ENCODE measurements at regions not wholly inside any gene's neighbourhood (a gene's known extent, or its start where the extent isn't known, plus 50 kb on each side); places are given as distances from the start of the nearest gene placed in this dataset.

GRCh38 chr12:34352098-34352497, 329.8 kb downstream of the ALG10 start:
- DNase-seq (ENCODE audit: extremely low spot score), result no peak
- 62% methylated on average over 22 of the region's 23 CpGs for WGBS
- TF ChIP-seq POLR2AphosphoS5 (IDR thresholded peaks at IDR 0.05) (no peak), CTCF (IDR thresholded peaks at IDR 0.05) (no peak), EP300 (IDR thresholded peaks at IDR 0.05) (no peak), POLR2A (IDR thresholded peaks at IDR 0.05; ENCODE audit: low read depth) (no peak)
- Histone ChIP-seq H3K4me3 (no peak overlapping the region), H3K9me3 (peaks cover 0 to 81% (median 32%) of the 10 kb centered on the region in 4 donors), H3K36me3 (no peaks in the 10 kb centered on the region), H3K27ac (replicated peaks in 1 of 4) (no peak overlapping the region), H3K4me1 (no peaks in the 10 kb centered on the region), H3K27me3 (peaks cover 0 to 96% (median 6%) of the 10 kb centered on the region in 4 donors)
- intact Hi-C loops (cut with DNase I), result no loop called here

GRCh38 chr12:34354239-34355200, 332.2 kb downstream of the ALG10 start:
- intact Hi-C loops (cut with DNase I), result no loop called here
- Histone ChIP-seq H3K4me1 (no peaks in the 10 kb centered on the region), H3K4me3 (no peak overlapping the region), H3K9me3 (peaks cover 0 to 82% (median 31%) of the 10 kb centered on the region in 4 donors), H3K36me3 (no peaks in the 10 kb centered on the region), H3K27me3 (peaks cover 0 to 100% (median 6%) of the 10 kb centered on the region in 4 donors), H3K27ac (replicated peaks in 1 of 4) (no peak overlapping the region)
- WGBS, result 63% methylated on average over 45 of the region's 55 CpGs
- no peak for TF ChIP-seq POLR2A (IDR thresholded peaks at IDR 0.05; ENCODE audit: low read depth)
- no peak for TF ChIP-seq EP300 (IDR thresholded peaks at IDR 0.05)
- TF ChIP-seq CTCF (IDR thresholded peaks at IDR 0.05), result no peak
- TF ChIP-seq POLR2AphosphoS5 (IDR thresholded peaks at IDR 0.05), result no peak
- no peak for DNase-seq (ENCODE audit: extremely low spot score)

DNA sequence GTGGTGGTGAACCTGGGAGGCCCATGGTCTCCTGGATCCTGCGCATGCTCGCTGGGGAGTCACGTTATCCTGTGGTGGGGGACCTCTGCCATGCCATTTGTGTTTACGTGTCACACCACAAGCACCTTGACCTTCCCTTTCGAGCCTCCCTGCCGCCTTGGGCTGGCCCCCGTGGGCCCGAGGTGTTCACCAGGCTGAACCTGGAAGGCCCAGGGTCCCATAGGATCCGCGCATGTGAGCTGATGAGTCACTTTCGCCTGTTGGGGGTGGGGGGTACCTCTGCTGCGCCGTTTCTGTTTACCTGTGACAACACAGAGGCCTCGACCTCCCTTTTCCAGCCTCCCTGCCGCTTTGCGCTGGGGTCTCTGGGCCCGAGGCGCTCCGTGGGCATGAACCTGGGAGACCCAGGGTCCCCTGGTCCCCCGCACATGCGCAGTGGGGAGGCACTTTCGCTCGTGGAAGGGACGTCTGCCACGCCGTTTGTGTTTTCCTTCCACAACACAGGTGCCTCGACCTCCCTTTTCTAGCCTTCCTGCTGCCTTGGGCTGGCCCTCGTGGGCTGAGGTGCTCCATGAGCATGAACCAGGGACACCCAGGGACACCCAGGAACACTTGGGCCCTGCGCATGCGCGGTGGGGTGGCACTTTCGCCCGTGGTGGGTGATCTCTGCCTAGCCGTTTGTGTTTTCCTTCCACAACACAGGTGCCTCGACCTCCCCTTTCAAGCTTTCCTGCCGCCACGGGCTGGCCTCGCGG, 334.1 kb downstream of the ALG10 start:
- Histone ChIP-seq H3K36me3 (no peaks in the 10 kb centered on the region), H3K9me3 (peaks cover 0 to 87% (median 40%) of the 10 kb centered on the region in 4 donors), H3K27ac (replicated peaks in 1 of 4) (no peak overlapping the region), H3K4me1 (no peaks in the 10 kb centered on the region), H3K4me3 (no peak overlapping the region), H3K27me3 (peaks cover 0 to 97% (median 4%) of the 10 kb centered on the region in 4 donors)
- intact Hi-C loops (cut with DNase I), result no loop called here
- 79% methylated on average over 30 of the region's 39 CpGs for WGBS
- no peak for TF ChIP-seq EP300 (IDR thresholded peaks at IDR 0.05)
- TF ChIP-seq CTCF (IDR thresholded peaks at IDR 0.05), result no peak
- TF ChIP-seq POLR2AphosphoS5 (IDR thresholded peaks at IDR 0.05), result no peak
- no peak for TF ChIP-seq POLR2A (IDR thresholded peaks at IDR 0.05; ENCODE audit: low read depth)
- DNase-seq (ENCODE audit: extremely low spot score), result no peak

DNA sequence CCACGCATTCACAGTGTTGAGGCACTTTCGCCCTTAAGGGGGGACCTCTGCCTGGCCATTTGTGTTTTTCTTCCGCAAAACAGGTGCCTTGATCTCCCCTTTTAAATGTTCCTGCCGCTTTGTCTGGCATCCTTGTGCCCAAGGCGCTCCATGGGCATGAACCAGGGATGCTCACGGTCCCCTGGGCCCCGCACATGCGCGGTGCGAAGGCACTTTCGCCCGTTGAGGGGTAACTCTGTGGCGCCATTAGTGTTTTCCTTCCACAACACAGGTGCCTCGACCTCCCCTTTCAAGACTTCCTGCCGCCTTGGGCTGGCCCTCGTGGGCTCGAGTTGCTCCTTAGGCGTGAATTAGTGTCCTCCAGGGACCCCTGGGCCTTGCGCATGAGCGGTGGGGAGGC, 335.5 kb downstream of the ALG10 start:
- Histone ChIP-seq H3K36me3 (no peaks in the 10 kb centered on the region), H3K4me1 (no peaks in the 10 kb centered on the region), H3K4me3 (no peak overlapping the region), H3K27me3 (peaks cover 0 to 97% (median 0%) of the 10 kb centered on the region in 4 donors), H3K9me3 (peaks cover 0 to 99% (median 47%) of the 10 kb centered on the region in 4 donors), H3K27ac (replicated peaks in 1 of 4) (no peak overlapping the region)
- DNase-seq (ENCODE audit: extremely low spot score), result no peak
- TF ChIP-seq CTCF (IDR thresholded peaks at IDR 0.05), result no peak
- TF ChIP-seq POLR2AphosphoS5 (IDR thresholded peaks at IDR 0.05), result no peak
- TF ChIP-seq POLR2A (IDR thresholded peaks at IDR 0.05; ENCODE audit: low read depth), result no peak
- TF ChIP-seq EP300 (IDR thresholded peaks at IDR 0.05), result no peak
- intact Hi-C loops (cut with DNase I), result no loop called here
- 54% methylated on average over 20 of the region's 20 CpGs for WGBS
